AG09309 (cell line): ENCODE measurements at regions not wholly inside any gene's neighbourhood (a gene's known extent, or its start where the extent isn't known, plus 50 kb on each side); places are given as distances from the start of the nearest gene placed in this dataset.

Source experiments
- DNase-seq: peaks from one replicate; pipeline ENCODE4 v3.0.0-alpha.2; 2010; ENCODE audit warnings: low read depth
- H3K4me3 ChIP-seq: 2 replicates; pipeline ENCODE4 v1.5.1; 2011; ENCODE audit warnings: mild to moderate bottlenecking, low read depth, low read length, moderate library complexity; ENCODE audit not compliant: control insufficient read depth
- TF ChIP-seq, protein P1 (sequence below): IDR thresholded peaks from 2 replicates; pipeline ENCODE4 v1.5.1; 2011; ENCODE audit warnings: mild to moderate bottlenecking, low read depth, low read length, inconsistent platforms; ENCODE audit not compliant: insufficient read depth, control insufficient read depth; ENCODE audit errors: missing control alignments

DNA sequence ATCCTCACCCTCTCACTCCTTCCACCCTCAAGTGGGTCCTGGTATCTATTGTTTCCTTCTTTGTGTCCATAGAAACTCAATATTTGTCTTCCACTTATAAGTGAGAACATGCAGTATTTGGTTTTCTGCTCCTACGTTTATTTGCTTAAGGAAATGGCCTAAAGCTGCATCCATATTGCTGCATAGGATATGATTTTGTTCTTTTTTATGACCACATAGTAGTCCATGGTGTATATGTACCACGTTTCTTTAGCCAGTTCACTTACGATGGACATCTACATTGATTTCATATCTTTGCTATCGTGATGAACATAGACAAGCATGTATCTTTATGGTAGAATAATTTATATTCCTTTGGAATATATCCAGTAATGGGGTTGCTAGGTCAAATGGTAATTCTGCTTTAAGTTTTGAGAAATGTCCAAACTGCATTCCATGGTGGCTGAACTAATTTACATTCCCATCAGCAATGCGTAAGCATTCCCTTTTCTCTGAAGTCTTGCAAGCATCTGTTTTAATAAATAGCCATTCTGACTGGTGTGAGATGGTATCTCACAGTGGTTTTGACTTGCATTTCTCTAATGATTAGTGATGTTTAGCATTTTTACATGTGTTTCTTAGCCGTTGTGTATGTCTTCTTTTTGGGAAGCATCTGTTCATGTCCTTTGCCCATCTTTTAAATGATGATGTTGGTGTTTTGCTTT, 650.2 kb downstream of the ZNF385D start:
- no peak for DNase-seq
- TF ChIP-seq, protein P1, sequence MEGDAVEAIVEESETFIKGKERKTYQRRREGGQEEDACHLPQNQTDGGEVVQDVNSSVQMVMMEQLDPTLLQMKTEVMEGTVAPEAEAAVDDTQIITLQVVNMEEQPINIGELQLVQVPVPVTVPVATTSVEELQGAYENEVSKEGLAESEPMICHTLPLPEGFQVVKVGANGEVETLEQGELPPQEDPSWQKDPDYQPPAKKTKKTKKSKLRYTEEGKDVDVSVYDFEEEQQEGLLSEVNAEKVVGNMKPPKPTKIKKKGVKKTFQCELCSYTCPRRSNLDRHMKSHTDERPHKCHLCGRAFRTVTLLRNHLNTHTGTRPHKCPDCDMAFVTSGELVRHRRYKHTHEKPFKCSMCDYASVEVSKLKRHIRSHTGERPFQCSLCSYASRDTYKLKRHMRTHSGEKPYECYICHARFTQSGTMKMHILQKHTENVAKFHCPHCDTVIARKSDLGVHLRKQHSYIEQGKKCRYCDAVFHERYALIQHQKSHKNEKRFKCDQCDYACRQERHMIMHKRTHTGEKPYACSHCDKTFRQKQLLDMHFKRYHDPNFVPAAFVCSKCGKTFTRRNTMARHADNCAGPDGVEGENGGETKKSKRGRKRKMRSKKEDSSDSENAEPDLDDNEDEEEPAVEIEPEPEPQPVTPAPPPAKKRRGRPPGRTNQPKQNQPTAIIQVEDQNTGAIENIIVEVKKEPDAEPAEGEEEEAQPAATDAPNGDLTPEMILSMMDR: no peak
- H3K4me3 ChIP-seq: no peak overlapping the region

DNA sequence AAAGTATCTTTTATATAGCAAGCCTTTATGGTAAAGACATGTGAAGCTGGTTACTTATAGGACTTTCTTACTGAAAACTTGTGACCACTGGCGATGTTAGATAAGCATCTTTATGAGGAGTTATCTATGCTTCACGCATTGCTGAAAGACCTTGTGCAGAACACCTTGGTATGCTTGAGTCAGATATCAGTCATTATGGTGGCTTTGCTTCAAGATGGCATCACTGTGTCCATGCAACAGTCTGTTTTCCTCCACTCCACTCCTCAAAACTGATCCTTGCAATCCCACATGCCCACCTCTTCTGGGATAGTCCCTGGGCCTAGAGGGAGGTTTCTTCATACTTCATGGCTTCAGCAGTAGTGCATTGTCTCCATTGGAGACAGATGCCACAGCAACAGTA, 656.3 kb downstream of the ZNF385D start:
- H3K4me3 ChIP-seq: no peak overlapping the region
- DNase-seq: no peak
- TF ChIP-seq, protein P1: no peak

DNA sequence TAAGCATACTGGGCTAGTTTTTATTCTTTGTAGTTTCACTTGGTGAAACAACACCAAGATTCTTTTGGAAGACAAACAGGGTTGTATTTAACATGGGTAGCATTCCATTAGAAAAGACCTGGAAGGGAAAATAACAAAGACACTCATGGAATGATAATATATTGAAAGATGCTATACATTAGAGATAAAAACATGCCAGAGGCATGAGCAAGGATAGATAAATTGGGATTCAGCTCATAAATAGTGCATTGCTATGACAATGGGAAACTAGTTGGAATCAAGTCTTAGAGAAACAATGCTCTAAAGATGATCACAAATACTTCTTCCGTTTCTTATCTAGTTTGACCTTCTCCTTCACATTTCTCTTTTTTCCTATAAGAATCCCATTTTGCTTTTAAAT, 677.4 kb downstream of the ZNF385D start:
- DNase-seq: no peak
- no peak overlapping the region for H3K4me3 ChIP-seq
- TF ChIP-seq, protein P1: no peak

DNA sequence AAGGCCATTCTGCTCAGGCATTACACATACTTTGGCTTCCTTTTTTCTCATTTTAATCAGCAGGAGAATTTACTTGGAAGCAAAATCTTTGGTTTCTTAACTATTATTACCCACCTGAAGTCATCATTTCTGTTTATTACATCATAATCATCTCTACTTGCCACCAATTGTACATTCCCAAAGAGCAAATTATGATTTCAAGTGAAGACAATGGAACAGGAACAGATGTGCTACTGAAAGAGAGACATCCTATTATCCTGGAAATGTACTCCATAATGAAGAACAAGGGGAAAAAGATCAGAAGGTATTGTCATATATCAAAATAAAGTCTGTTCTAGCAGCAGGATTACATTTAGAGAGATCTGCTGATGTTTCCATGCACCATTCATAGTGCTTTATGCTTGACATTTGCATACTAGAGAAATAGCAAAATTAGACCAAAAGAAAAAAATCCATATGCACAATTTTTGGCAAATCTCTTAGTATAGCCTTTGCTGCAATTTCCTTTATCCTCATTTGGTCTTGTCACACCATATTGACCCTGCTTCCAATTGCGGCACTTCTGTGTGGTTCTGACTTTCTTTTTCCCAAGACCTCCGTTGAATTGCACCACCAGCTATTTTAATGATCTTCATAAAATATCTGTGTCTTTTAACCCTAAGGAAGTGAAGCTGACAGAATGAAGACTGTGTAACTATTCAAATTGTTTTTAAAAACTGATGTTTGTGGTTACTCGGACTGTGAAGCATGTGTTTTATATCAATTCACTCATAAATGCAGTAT, 683.8 kb downstream of the ZNF385D start:
- peak; percentile 71 for DNase-seq
- no peak overlapping the region for H3K4me3 ChIP-seq
- TF ChIP-seq, protein P1: no peak

DNA sequence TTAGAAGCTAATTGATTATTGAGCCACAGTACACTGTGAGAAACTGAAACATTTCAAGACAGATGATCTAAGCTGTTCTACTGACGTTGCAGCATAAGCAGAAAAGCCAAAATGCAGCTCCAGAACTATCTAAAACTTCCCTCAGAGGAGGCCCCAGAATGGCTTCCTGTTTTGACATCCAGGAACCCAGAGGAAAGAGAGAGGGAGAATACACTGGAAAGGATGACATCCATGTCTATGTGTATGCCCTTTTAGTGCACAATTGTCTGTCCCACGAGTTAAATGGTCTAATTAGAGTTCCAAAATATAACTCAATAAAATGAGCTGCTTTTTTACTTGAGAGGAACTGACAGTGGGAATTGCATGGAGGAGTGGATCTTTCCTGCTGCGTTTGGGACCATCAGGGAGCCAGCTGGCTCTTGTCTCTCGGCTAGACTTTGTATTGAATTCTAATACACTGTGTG, 688.1 kb downstream of the ZNF385D start:
- TF ChIP-seq, protein P1: no peak
- peak; percentile 28 for DNase-seq
- H3K4me3 ChIP-seq: no peak overlapping the region

DNA sequence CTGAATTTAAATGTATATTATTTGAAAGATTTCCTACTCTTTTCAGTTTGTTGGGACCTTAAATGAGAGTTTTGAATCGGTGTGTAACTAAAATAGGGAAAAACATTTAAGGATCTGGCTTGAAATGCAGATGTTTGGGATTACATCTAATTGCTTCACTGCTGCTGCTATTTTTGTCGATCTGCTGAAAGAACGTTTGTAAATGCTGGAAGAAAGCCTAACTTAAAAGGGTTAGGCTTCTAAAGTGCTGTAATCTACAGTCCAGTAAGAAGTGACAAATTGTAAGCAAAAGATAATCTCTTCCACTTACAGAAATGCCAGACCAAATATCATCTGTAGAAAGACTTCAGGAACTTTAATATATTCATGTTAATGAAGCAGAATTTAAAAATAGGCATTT, 691.6 kb downstream of the ZNF385D start:
- no peak overlapping the region for H3K4me3 ChIP-seq
- TF ChIP-seq, protein P1: no peak
- peak; percentile 45 for DNase-seq
